H1 (cell line): ENCODE measurements at regions not wholly inside any gene's neighbourhood (a gene's known extent, or its start where the extent isn't known, plus 50 kb on each side); places are given as distances from the start of the nearest gene placed in this dataset.

Experiments
- CTCF ChIA-PET: fragments of 300-600 bp; sonication (Branson Sonifier 250); formaldehyde crosslinking; loops from one replicate; lab custom pipeline; 2021; ENCODE audit not compliant: partially characterized antibody; lab: Charles Lee
- POLR2A ChIA-PET: fragments of 300-600 bp; sonication (Branson Sonifier 250); formaldehyde crosslinking; loops from one replicate; lab custom pipeline; 2021; ENCODE audit warnings: inconsistent platforms; ENCODE audit not compliant: partially characterized antibody; lab: Charles Lee
- DNase-seq, 2 experiments: peaks; one replicate each; pipeline versions ENCODE4 v3.0.0 to v3.0.0-alpha.2; 2010 to 2022; ENCODE audit warnings: low spot score in 2 of 2, low read depth in 1 of 2, mixed read lengths in 1 of 2
- FAIRE-seq: peaks from 2 replicates; lab custom pipeline; 2011; peaks lifted over from hg19 to GRCh38; lab: Jason Lieb, UNC
- H2AFZ ChIP-seq: 2 replicates; pipeline ENCODE4 v1.8.1; 2012; ENCODE audit warnings: low read length, inconsistent platforms
- H2AK5ac ChIP-seq: 2 replicates; pipeline ENCODE4 v1.6.1; 2013; ENCODE audit warnings: low read depth, low read length
- H2BK120ac ChIP-seq: replicated peaks from 2 replicates; pipeline ENCODE3; 2013; ENCODE audit warnings: low read depth, low read length, inconsistent platforms
- H2BK12ac ChIP-seq: 2 replicates; pipeline ENCODE4 v1.6.1; 2013; ENCODE audit warnings: low read depth, low read length
- H2BK15ac ChIP-seq: 2 replicates; pipeline ENCODE4 v1.6.1; 2013; ENCODE audit warnings: low read length
- H2BK20ac ChIP-seq: 2 replicates; pipeline ENCODE4 v1.6.1; 2013; ENCODE audit warnings: low read length
- H2BK5ac ChIP-seq: 2 replicates; pipeline ENCODE4 v1.6.1; 2013; ENCODE audit warnings: low read depth, low read length
- H3K14ac ChIP-seq: 2 replicates; pipeline ENCODE4 v1.6.1; 2013; ENCODE audit warnings: inconsistent platforms; ENCODE audit not compliant: insufficient read length
- H3K18ac ChIP-seq: 2 replicates; pipeline ENCODE4 v1.6.1; 2013; ENCODE audit warnings: low read length; ENCODE audit errors: extremely low read depth
- H3K23ac ChIP-seq: 2 replicates; pipeline ENCODE4 v1.6.1; 2013; ENCODE audit warnings: inconsistent platforms; ENCODE audit not compliant: insufficient read length
- H3K23me2 ChIP-seq: 2 replicates; pipeline ENCODE4 v1.6.1; 2013; ENCODE audit warnings: low read depth, low read length
- H3K27ac ChIP-seq: 2 replicates; pipeline ENCODE4 v1.6.1; 2011; ENCODE audit warnings: low read depth, low read length, inconsistent platforms
- H3K27me3 ChIP-seq, 4 experiments: replicated peaks in 1 of 4; 1 replicate in 1 of 4; 2 replicates in 3 of 4; pipeline versions ENCODE4 v1.6.1 to v1.8.1; 2011 to 2013; ENCODE audit warnings: low read length in 3 of 4, mild to moderate bottlenecking in 3 of 4, inconsistent platforms in 2 of 4, mixed read lengths in 2 of 4, moderate library complexity in 1 of 4; ENCODE audit not compliant: control insufficient read depth in 3 of 4, insufficient read depth in 3 of 4; ENCODE audit errors: extremely low read depth in 1 of 4
- H3K36me3 ChIP-seq, 4 experiments: 2 replicates each; pipeline versions ENCODE4 v1.6.1 to v1.8.1; 2011 to 2013; ENCODE audit warnings: mild to moderate bottlenecking in 4 of 4, low read length in 3 of 4, moderate library complexity in 2 of 4, control low read depth in 1 of 4, inconsistent platforms in 1 of 4; ENCODE audit not compliant: insufficient read depth in 4 of 4, control insufficient read depth in 2 of 4
- H3K4ac ChIP-seq: replicated peaks from 2 replicates; pipeline ENCODE3; 2013; ENCODE audit warnings: low read length, low read depth, mixed read lengths, inconsistent platforms; ENCODE audit not compliant: insufficient read length
- H3K4me1 ChIP-seq, 4 experiments: replicated peaks in 1 of 4; 1 replicate in 1 of 4; 2 replicates in 3 of 4; pipeline versions ENCODE4 v1.6.1 to v1.8.1; 2011 to 2013; ENCODE audit warnings: low read length in 3 of 4, inconsistent platforms in 2 of 4, mixed read lengths in 1 of 4; ENCODE audit not compliant: insufficient read depth in 4 of 4, control insufficient read depth in 3 of 4
- H3K4me2 ChIP-seq, 2 experiments: 2 replicates each; pipeline versions ENCODE4 v1.6.1 to v1.8.1; 2011 to 2013; ENCODE audit warnings: low read depth in 2 of 2, low read length in 2 of 2, control low read depth in 1 of 2, inconsistent platforms in 1 of 2, mild to moderate bottlenecking in 1 of 2; ENCODE audit not compliant: insufficient read depth in 1 of 2
- H3K4me3 ChIP-seq, 4 experiments: fragments of 200-600, 300-600 bp in 1 of 4; sonication (generic), shearing (Covaris generic), sonication (Bioruptor Twin) in 1 of 4; 2 replicates each; pipeline versions ENCODE4 v1.5.1 to v1.8.1; 2011 to 2016; ENCODE audit warnings: low read length in 4 of 4, low read depth in 3 of 4, control low read depth in 2 of 4, inconsistent platforms in 2 of 4, mild to moderate bottlenecking in 2 of 4, mixed read lengths in 1 of 4, moderate library complexity in 1 of 4; ENCODE audit not compliant: insufficient read depth in 2 of 4; ENCODE audit errors: extremely low read depth in 1 of 4
- H3K56ac ChIP-seq: replicated peaks from 2 replicates; pipeline ENCODE3; 2013; ENCODE audit warnings: low read depth, mild to moderate bottlenecking, mixed read lengths, low read length, inconsistent platforms; ENCODE audit not compliant: insufficient read length
- H3K79me1 ChIP-seq: 2 replicates; pipeline ENCODE4 v1.6.1; 2013; ENCODE audit warnings: low read depth, low read length, control low read depth
- H3K79me2 ChIP-seq, 2 experiments: 2 replicates each; pipeline versions ENCODE4 v1.6.1 to v1.8.1; 2012 to 2013; ENCODE audit warnings: low read length in 2 of 2, mild to moderate bottlenecking in 2 of 2, inconsistent platforms in 1 of 2; ENCODE audit not compliant: insufficient read depth in 2 of 2, control insufficient read depth in 1 of 2
- H3K9ac ChIP-seq, 4 experiments: replicated peaks in 1 of 4; 1 replicate in 1 of 4; 2 replicates in 3 of 4; pipeline versions ENCODE4 v1.6.1 to v1.8.1; 2011 to 2013; ENCODE audit warnings: low read depth in 3 of 4, low read length in 3 of 4, control low read depth in 2 of 4, mild to moderate bottlenecking in 2 of 4, moderate library complexity in 2 of 4, inconsistent platforms in 1 of 4; ENCODE audit errors: extremely low read depth in 1 of 4
- H3K9me3 ChIP-seq, 2 experiments: 2 replicates each; pipeline versions ENCODE4 v1.6.1 to v1.8.1; 2012 to 2013; ENCODE audit warnings: mild to moderate bottlenecking in 2 of 2, moderate library complexity in 2 of 2, control low read depth in 1 of 2, inconsistent platforms in 1 of 2, low read depth in 1 of 2, low read length in 1 of 2, mixed read lengths in 1 of 2; ENCODE audit not compliant: insufficient read depth in 2 of 2
- H4K20me1 ChIP-seq, 2 experiments: replicated peaks in 1 of 2; 2 replicates each; pipeline versions ENCODE3 to v1.8.1; 2011 to 2013; ENCODE audit warnings: inconsistent platforms in 2 of 2, low read length in 2 of 2, mild to moderate bottlenecking in 1 of 2; ENCODE audit not compliant: insufficient read depth in 2 of 2, control insufficient read depth in 1 of 2
- H4K5ac ChIP-seq: 2 replicates; pipeline ENCODE4 v1.6.1; 2013; ENCODE audit warnings: low read length, low read depth, mixed read lengths, inconsistent platforms; ENCODE audit not compliant: insufficient read length
- H4K8ac ChIP-seq: 2 replicates; pipeline ENCODE4 v1.8.0; 2013; ENCODE audit warnings: mild to moderate bottlenecking, moderate library complexity, low read length, inconsistent platforms; ENCODE audit not compliant: insufficient read depth; ENCODE audit errors: extremely low read depth
- H4K91ac ChIP-seq: replicated peaks from 2 replicates; pipeline ENCODE3; 2013; ENCODE audit warnings: low read length, mixed read lengths, inconsistent platforms; ENCODE audit not compliant: insufficient read length
- BCL11A ChIP-seq, 2 experiments: IDR thresholded peaks; one replicate each; pipeline ENCODE4 v1.6.1; 2011; ENCODE audit warnings: low read depth in 2 of 2, low read length in 2 of 2, mild to moderate bottlenecking in 2 of 2
- CBX5 ChIP-seq: fragments of 300-800, 300-1000 bp; sonication (generic); IDR thresholded peaks from 2 replicates; pipeline ENCODE4 v1.7.1; 2016; ENCODE audit warnings: antibody characterized with exemption, low read length, low read depth
- CBX8 ChIP-seq: fragments of 300-800, 300-1000 bp; sonication (generic); IDR thresholded peaks from 2 replicates; pipeline ENCODE4 v1.7.1; 2016; ENCODE audit warnings: low read depth, low read length, borderline replicate concordance
- CHD1 ChIP-seq: IDR thresholded peaks from 2 replicates; pipeline ENCODE4 v1.6.1; 2012; ENCODE audit warnings: low read depth, low read length, improper control_type of control experiment
- GABPA ChIP-seq: IDR thresholded peaks from 2 replicates; pipeline ENCODE4 v1.6.1; 2011; ENCODE audit warnings: mild to moderate bottlenecking, low read length, moderate library complexity, borderline replicate concordance; ENCODE audit not compliant: insufficient read depth
- HDAC6 ChIP-seq: IDR thresholded peaks from one replicate; pipeline ENCODE4 v1.7.1; 2012; ENCODE audit warnings: low read depth, mild to moderate bottlenecking, inconsistent platforms, low read length, moderate library complexity
- JUN ChIP-seq: IDR thresholded peaks from 2 replicates; pipeline ENCODE4 v1.6.1; 2011; ENCODE audit warnings: low read depth, mild to moderate bottlenecking, improper control_type of control experiment, low read length
- RAD21 ChIP-seq, 2 experiments: IDR thresholded peaks in 1 of 2; conservative IDR thresholded peaks in 1 of 2; 2 replicates each; pipeline ENCODE4 v1.6.1; 2011; ENCODE audit warnings: low read depth in 2 of 2, low read length in 2 of 2, improper control_type of control experiment in 1 of 2, inconsistent platforms in 1 of 2, mild to moderate bottlenecking in 1 of 2, moderate library complexity in 1 of 2
- RFX5 ChIP-seq: IDR thresholded peaks from 2 replicates; pipeline ENCODE4 v1.6.1; 2011; ENCODE audit warnings: low read depth, low read length, improper control_type of control experiment, borderline replicate concordance
- RXRA ChIP-seq: IDR thresholded peaks from 2 replicates; pipeline ENCODE4 v1.6.1; 2011; ENCODE audit warnings: low read depth, mild to moderate bottlenecking, low read length, moderate library complexity; ENCODE audit not compliant: insufficient read depth
- SIN3A ChIP-seq, 2 experiments: IDR thresholded peaks in 1 of 2; conservative IDR thresholded peaks in 1 of 2; 2 replicates each; pipeline ENCODE4 v1.6.1; 2011 to 2012; ENCODE audit warnings: low read length in 2 of 2, improper control_type of control experiment in 1 of 2, low read depth in 1 of 2, mild to moderate bottlenecking in 1 of 2
- SIRT6 ChIP-seq: IDR thresholded peaks from one replicate; pipeline ENCODE4 v1.7.1; 2012; ENCODE audit warnings: low read length, inconsistent platforms
- SUZ12 ChIP-seq: fragments of 200-600 bp; sonication (generic); IDR thresholded peaks from 2 replicates; pipeline ENCODE4 v1.6.1; 2012; ENCODE audit warnings: mild to moderate bottlenecking, inconsistent platforms, low read length, moderate library complexity, mixed read lengths
- TAF7 ChIP-seq: optimal IDR thresholded peaks from 2 replicates; pipeline ENCODE3; 2011; ENCODE audit warnings: low read depth, mild to moderate bottlenecking, inconsistent platforms, low read length, moderate library complexity, borderline replicate concordance
- TEAD4 ChIP-seq: IDR thresholded peaks from 2 replicates; pipeline ENCODE4 v1.6.1; 2012; ENCODE audit warnings: low read depth, low read length, inconsistent platforms, mixed read lengths
- WGBS, 2 experiments: shearing (Covaris generic) in 1 of 2; methylation state at CpG; one replicate each; pipeline versions ENCODE4 v1.1.6 to v1.1.7; 2013 to 2015; ENCODE audit warnings: low lambda C conversion rate in 2 of 2, mixed read lengths in 2 of 2, inconsistent platforms in 1 of 2, low coverage in 1 of 2, missing lambda C conversion rate in 1 of 2; ENCODE audit not compliant: insufficient replicate concordance in 2 of 2, insufficient coverage in 1 of 2, insufficient read length in 1 of 2; ENCODE audit errors: extremely low coverage in 1 of 2, missing lambda C conversion rate in 1 of 2; 5-methylcytosine and 5-hydroxymethylcytosine counted together

GRCh38 chr2:183868707-183869106, 729.6 kb upstream of the ZNF804A start:
- no peak overlapping the region for H2BK20ac ChIP-seq
- no peak overlapping the region for H2BK5ac ChIP-seq
- WGBS, 2 experiments: 82% methylated on average over 1 of the region's 1 CpG; no CpG with 5 or more reads in 1 of the 2 experiments
- H3K4me3 ChIP-seq: no peak overlapping the region
- no peak overlapping the region for H4K8ac ChIP-seq
- no peak overlapping the region for H3K56ac ChIP-seq
- H3K9ac ChIP-seq: no peak overlapping the region
- H3K79me2 ChIP-seq: no peaks in the 10 kb centered on the region
- no peaks in the 10 kb centered on the region for H3K79me1 ChIP-seq
- no peak overlapping the region for H3K14ac ChIP-seq
- no peak overlapping the region for H2AK5ac ChIP-seq
- no peaks in the 10 kb centered on the region for H3K4me1 ChIP-seq
- DNase-seq (no peak), FAIRE-seq (no peak)
- H2BK12ac ChIP-seq: no peak overlapping the region
- no peak overlapping the region for H3K27ac ChIP-seq
- CTCF ChIA-PET: no interaction called here
- no peaks in the 10 kb centered on the region for H3K36me3 ChIP-seq
- H3K27me3 ChIP-seq: peaks cover 0 to 1% (median 0%) of the 10 kb centered on the region in 4 experiments; a peak in 1 of 7 replicates
- no peak overlapping the region for H2BK15ac ChIP-seq
- no peaks in the 10 kb centered on the region for H3K23me2 ChIP-seq
- H3K4ac ChIP-seq: no peak overlapping the region
- H2BK120ac ChIP-seq: no peak overlapping the region
- H4K91ac ChIP-seq: no peak overlapping the region
- H4K20me1 ChIP-seq: no peaks in the 10 kb centered on the region
- no peak overlapping the region for H3K18ac ChIP-seq
- H3K4me2 ChIP-seq: no peak overlapping the region
- POLR2A ChIA-PET: no interaction called here
- no peaks in the 10 kb centered on the region for H3K9me3 ChIP-seq
- no peak overlapping the region for H3K23ac ChIP-seq
- H2AFZ ChIP-seq: no peak overlapping the region
- no peak overlapping the region for H4K5ac ChIP-seq
- TF ChIP-seq JUN (no peak), RFX5 (no peak), SIN3A (conservative IDR thresholded peaks at IDR 0.05 in 1 of 2, IDR thresholded peaks at IDR 0.05 in 1 of 2; ENCODE audit: low read depth in 1 of 2, low read length in 2 of 2) (no peak), RXRA (no peak), HDAC6 (no peak), RAD21 (IDR thresholded peaks at IDR 0.05 in 1 of 2, conservative IDR thresholded peaks at IDR 0.05 in 1 of 2; ENCODE audit: low read depth in 2 of 2, low read length in 2 of 2) (no peak), CBX8 (no peak), SUZ12 (no peak), CBX5 (no peak), SIRT6 (no peak), TAF7 (no peak), CHD1 (no peak), GABPA (no peak), TEAD4 (no peak), BCL11A (IDR thresholded peaks at IDR 0.05; ENCODE audit: low read depth in 2 of 2, low read length in 2 of 2) (no peak)
